Coronary artery (tissue), 2 donors: ENCODE measurements at regions not wholly inside any gene's neighbourhood (a gene's known extent, or its start where the extent isn't known, plus 50 kb on each side); places are given as distances from the start of the nearest gene placed in this dataset.

ENCODE experiments used
- DNase-seq: peaks from one replicate; pipeline ENCODE4 v3.0.0-alpha.2; 2017; ENCODE audit warnings: low spot score
- H3K27ac ChIP-seq, 2 donors: fragments of 200-600 bp; sonication (generic); one replicate each; pipeline ENCODE4 v1.5.1; 2016 to 2019
- H3K4me3 ChIP-seq: fragments of 200-600 bp; sonication (generic); 2 replicates; pipeline ENCODE4 v1.5.1; 2016; ENCODE audit warnings: mild to moderate bottlenecking, moderate library complexity
- CTCF ChIP-seq: fragments of 200-600 bp; sonication (generic); IDR thresholded peaks from one replicate; pipeline ENCODE4 v1.5.1; 2019; ENCODE audit warnings: antibody characterized with exemption

GRCh38 chr4:57475424-57475823 lies 365.2 kb upstream of the IGFBP7 start:
- no peak for TF ChIP-seq CTCF
- DNase-seq = no peak
- H3K4me3 ChIP-seq = no peak overlapping the region
- H3K27ac ChIP-seq = no peak overlapping the region

DNA sequence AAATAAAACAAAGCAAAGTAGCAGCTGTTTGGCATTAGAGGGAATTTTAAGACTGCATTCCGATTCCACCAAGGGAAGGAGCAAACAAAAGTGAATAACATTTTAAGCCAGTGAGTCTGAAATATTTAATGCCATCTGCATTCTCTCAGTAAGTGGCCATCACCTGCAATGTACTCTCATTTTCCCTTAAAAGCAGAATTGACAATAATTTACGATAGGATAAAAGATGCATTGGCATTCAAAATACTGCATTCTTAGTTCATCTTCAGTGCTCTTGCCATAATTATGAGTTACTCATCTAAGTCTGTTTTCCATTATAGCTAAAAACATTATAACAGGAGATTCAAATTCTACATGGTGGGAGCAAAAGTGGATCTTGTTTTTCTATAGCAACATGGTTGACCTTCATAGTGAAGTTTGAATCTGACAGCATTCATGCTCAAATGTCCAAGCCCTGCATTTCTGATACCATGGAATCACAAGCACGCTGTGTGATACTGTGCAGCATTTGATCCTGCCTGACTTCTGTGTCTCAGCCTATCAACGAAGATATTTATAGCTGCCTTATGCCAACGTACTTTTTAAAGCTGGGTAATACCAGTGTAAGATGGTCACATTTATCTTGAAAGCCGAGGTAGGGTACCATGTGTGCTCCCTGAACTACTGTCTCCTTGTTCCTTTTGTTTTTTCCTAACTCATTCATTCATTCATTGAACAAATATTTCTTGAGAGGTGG lies 355.3 kb upstream of the IGFBP7 start:
- H3K27ac ChIP-seq = no peak overlapping the region
- no peak for TF ChIP-seq CTCF
- H3K4me3 ChIP-seq = no peak overlapping the region
- no peak for DNase-seq

DNA sequence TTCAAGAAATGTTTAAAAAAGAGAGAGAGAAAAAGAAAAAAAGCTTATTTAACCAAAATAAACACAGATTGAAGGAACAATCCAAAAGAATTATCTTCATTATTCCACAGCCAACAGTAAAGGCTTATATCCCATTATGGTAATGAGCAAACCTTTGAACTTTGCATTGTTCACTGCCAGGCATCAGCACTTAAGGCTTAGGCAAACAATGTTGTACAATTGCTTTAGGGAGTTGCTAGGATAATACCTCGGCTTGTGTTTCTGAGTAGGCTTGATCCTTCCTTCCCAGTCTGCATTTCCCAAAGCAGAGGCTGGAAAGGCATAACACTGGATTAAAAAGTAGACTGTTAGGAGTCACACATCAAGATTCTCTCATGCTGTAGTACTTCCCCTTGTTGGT lies 352.7 kb upstream of the IGFBP7 start:
- Histone ChIP-seq H3K4me3 (no peak overlapping the region), H3K27ac (no peak overlapping the region)
- no peak for TF ChIP-seq CTCF
- DNase-seq = no peak

DNA sequence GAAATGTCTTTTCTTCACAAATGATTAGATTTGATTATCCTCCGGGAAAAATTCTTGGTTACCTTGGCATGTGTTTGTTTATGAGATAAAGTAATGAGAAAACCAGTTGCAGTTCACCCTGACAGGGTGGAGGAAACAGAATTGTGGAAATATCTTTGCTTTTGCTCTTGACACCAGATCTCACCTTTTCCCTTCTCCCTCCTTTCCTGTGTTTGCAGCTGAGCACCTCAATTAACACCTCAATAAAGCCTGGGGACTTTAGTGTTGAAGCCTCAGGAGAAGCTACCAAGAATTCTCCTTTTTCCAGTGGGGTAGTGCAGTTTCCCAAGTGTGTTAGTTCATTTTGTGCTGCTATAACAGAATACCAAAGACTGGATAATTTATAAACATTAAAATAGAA lies 350.8 kb upstream of the IGFBP7 start:
- DNase-seq = no peak
- Histone ChIP-seq H3K4me3 (no peak overlapping the region), H3K27ac (no peak overlapping the region)
- TF ChIP-seq CTCF = no peak

DNA sequence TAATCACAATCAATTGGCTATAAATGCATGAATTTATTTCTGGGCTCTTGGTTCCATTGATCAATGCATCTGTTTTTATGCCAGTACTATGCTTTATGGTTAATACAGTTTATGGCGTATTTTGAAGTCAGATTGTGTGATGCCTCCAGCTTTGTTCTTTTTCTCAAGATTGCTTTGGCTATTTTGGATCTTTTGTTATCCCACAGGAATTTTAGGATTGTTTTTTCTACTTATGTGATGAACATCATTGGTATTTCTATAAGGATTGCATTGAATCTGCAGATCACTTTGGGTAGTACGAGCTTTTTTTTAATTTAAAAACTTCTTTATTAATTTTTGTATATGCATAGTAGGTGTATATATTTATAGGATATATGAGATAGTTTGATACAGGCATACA lies 338.7 kb upstream of the IGFBP7 start:
- no peak overlapping the region for H3K27ac ChIP-seq
- H3K4me3 ChIP-seq = no peak overlapping the region
- TF ChIP-seq CTCF = no peak
- no peak for DNase-seq

DNA sequence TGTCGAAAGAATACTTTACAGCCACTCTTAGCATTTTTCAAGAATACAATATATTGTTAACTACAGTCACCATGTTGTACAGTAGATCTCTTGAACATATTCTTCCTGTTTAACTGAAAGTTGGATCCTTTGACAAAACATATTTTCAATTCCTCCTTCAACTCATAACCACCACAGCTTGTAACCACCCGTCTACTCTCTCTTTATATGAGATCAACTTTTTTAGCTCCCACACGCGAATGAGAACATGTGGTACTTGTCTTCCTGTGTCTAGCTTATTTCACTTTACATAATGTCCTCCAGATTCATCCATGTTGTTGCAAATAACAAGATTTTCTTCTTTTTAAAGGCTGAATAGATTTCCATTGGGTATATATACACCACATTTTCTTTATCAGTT lies 338.3 kb upstream of the IGFBP7 start:
- H3K4me3 ChIP-seq = no peak overlapping the region
- no peak for TF ChIP-seq CTCF
- no peak overlapping the region for H3K27ac ChIP-seq
- no peak for DNase-seq

DNA sequence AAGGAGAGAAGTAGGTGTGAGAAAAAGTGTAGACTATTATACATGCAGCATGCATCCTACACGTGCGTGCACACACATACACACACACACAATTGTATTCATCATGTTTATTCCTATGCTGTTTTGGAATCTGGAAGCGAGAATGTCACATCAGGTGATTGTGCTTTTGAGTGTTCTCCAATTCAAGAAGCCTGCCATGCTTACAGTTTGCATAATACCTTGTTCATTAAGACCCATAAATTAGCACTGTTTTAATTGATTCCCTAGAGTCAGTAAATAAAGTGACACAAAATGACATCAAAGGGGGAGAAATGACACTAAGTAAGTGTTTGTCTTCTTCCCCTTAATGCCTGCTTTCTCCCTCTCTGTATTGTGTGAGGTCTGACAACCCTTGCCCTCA lies 336.1 kb upstream of the IGFBP7 start:
- H3K27ac ChIP-seq = no peak overlapping the region
- TF ChIP-seq CTCF = no peak
- no peak overlapping the region for H3K4me3 ChIP-seq
- no peak for DNase-seq
